Ovary (tissue), 3 donors: ENCODE measurements at regions not wholly inside any gene's neighbourhood (a gene's known extent, or its start where the extent isn't known, plus 50 kb on each side); places are given as distances from the start of the nearest gene placed in this dataset.

Experiments used
- CTCF ChIP-seq, 3 donors: fragments of 450-650 bp in 2 of 3; fragments of 200-600 bp in 1 of 3; IDR thresholded peaks; one replicate each; pipeline versions ENCODE4 v1.5.1 to v1.8.0; 2016 to 2022; ENCODE audit warnings: antibody characterized with exemption in 3 of 3, mild to moderate bottlenecking in 1 of 3
- POLR2A ChIP-seq: fragments of 450-650 bp; IDR thresholded peaks from one replicate; pipeline ENCODE4 v1.6.1; 2017; ENCODE audit warnings: antibody characterized with exemption, mild to moderate bottlenecking, moderate library complexity
- donor health status: DM: no; HTN: no; CAD: no.

GRCh38 chr3:40690749-40691451, 166.1 kb downstream of the ZNF621 start:
- TF ChIP-seq CTCF (IDR thresholded peaks at IDR 0.05) (no peak), POLR2A (no peak)
